Transverse colon (tissue), 4 donors: ENCODE measurements at regions not wholly inside any gene's neighbourhood (a gene's known extent, or its start where the extent isn't known, plus 50 kb on each side); places are given as distances from the start of the nearest gene placed in this dataset.

Source experiments
- DNase-seq: peaks from one replicate; pipeline ENCODE4 v3.0.0-alpha.2; 2019
- H3K27ac ChIP-seq, 4 donors: fragments of 200-600 bp; sonication (generic); 2 replicates each; pipeline ENCODE4 v1.5.1; 2016 to 2018; ENCODE audit warnings: inconsistent platforms in 4 of 4
- H3K27me3 ChIP-seq: fragments of 200-600 bp; sonication (generic); 2 replicates; pipeline ENCODE4 v1.5.1; 2017; ENCODE audit warnings: inconsistent platforms
- H3K36me3 ChIP-seq, 4 donors: fragments of 200-600 bp; sonication (generic); 2 replicates each; pipeline ENCODE4 v1.5.1; 2017 to 2019; ENCODE audit warnings: inconsistent platforms in 4 of 4
- H3K4me1 ChIP-seq, 4 donors: fragments of 200-600 bp; sonication (generic); 2 replicates each; pipeline ENCODE4 v1.5.1; 2017 to 2020; ENCODE audit warnings: inconsistent platforms in 4 of 4
- H3K4me3 ChIP-seq, 4 donors: fragments of 200-600 bp; sonication (generic); 1 replicate in 1 of 4; 2 replicates in 3 of 4; pipeline versions ENCODE4 v1.5.1 to v1.6.1; 2017 to 2019; ENCODE audit warnings: inconsistent platforms in 4 of 4
- H3K9me3 ChIP-seq, 2 donors: fragments of 200-600 bp; sonication (generic); 2 replicates each; pipeline ENCODE4 v1.5.1; 2017 to 2019; ENCODE audit warnings: inconsistent platforms in 2 of 2
- EP300 ChIP-seq: sonication (generic); formaldehyde crosslinking; IDR thresholded peaks from one replicate; pipeline ENCODE4 v1.6.1; 2017; ENCODE audit warnings: antibody characterized with exemption, low read depth
- POLR2A ChIP-seq: fragments of 450-650 bp; IDR thresholded peaks from one replicate; pipeline ENCODE4 v1.6.1; 2016; ENCODE audit warnings: antibody characterized with exemption, mild to moderate bottlenecking, moderate library complexity
- POLR2AphosphoS5 ChIP-seq, 3 donors: sonication (generic); formaldehyde crosslinking; IDR thresholded peaks; one replicate each; pipeline ENCODE4 v1.6.1; 2016; ENCODE audit warnings: antibody characterized with exemption in 3 of 3
- WGBS, 2 donors: methylation state at CpG; one replicate each; pipeline ENCODE4 v1.1.5; 2018; ENCODE audit warnings: low coverage in 1 of 2; 5-methylcytosine and 5-hydroxymethylcytosine counted together
- in situ Hi-C, 4 donors: fragments of 200-750 bp; cut with MboI; loops; one replicate each; pipeline versions ENCODE4 v1.15.0 to v1.15.1; 2017; ENCODE audit warnings: low sequenced_read_pairs in 3 of 4, low pct_ligation_motif_present in 1 of 4, low pct_unique_long_range_greater_than_20kb in 1 of 4
- intact Hi-C: fragments of 100-400 bp; cut with DNase I; formaldehyde crosslinking; loops from one replicate; pipeline ENCODE4 v1.15.1; 2023; ENCODE audit warnings: low total_unique reads
- TF ChIP-seq, protein P1 (sequence below), 5 experiments: fragments of 200-600 bp in 3 of 5; fragments of 450-650 bp in 2 of 5; sonication (generic) in 3 of 5; IDR thresholded peaks; 1 replicate in 2 of 5; 2 replicates in 3 of 5; pipeline ENCODE4 v1.5.1; 2016 to 2017; ENCODE audit warnings: antibody characterized with exemption in 5 of 5, inconsistent platforms in 3 of 5, mild to moderate bottlenecking in 2 of 5, moderate library complexity in 1 of 5

DNA sequence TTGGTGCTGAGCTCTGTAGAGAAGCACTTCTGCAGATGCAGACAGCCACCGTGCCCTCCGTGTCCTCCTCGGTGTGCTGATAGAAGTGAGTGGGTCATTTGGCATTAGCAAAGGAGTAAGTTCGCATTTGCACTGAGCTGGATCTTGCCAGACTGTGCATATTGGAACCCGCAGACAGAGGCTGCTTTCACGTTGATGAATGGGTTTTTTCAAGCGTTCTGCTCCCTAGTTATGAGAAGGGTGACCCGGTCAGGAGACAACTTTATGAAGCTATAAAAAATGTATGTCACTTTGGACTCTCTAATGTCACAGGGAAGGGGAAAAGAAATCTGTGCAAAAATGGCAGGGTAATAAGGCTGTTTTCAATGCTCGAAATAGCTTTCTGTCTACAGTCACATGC is 739.4 kb downstream of the MCTP2 start:
- H3K27ac ChIP-seq: no peak overlapping the region
- no peaks in the 10 kb centered on the region for H3K9me3 ChIP-seq
- H3K4me1 ChIP-seq: no peaks in the 10 kb centered on the region
- WGBS, 2 donors: 61 to 70% methylated on average over 8 to 9 of the region's 9 CpGs
- H3K4me3 ChIP-seq: no peak overlapping the region
- in situ Hi-C loops: no loop called here
- TF ChIP-seq POLR2A (no peak), EP300 (no peak), POLR2AphosphoS5 (IDR thresholded peaks at IDR 0.05) (no peak)
- TF ChIP-seq, protein P1, sequence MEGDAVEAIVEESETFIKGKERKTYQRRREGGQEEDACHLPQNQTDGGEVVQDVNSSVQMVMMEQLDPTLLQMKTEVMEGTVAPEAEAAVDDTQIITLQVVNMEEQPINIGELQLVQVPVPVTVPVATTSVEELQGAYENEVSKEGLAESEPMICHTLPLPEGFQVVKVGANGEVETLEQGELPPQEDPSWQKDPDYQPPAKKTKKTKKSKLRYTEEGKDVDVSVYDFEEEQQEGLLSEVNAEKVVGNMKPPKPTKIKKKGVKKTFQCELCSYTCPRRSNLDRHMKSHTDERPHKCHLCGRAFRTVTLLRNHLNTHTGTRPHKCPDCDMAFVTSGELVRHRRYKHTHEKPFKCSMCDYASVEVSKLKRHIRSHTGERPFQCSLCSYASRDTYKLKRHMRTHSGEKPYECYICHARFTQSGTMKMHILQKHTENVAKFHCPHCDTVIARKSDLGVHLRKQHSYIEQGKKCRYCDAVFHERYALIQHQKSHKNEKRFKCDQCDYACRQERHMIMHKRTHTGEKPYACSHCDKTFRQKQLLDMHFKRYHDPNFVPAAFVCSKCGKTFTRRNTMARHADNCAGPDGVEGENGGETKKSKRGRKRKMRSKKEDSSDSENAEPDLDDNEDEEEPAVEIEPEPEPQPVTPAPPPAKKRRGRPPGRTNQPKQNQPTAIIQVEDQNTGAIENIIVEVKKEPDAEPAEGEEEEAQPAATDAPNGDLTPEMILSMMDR (IDR thresholded peaks at IDR 0.05): no peak
- no peaks in the 10 kb centered on the region for H3K27me3 ChIP-seq
- DNase-seq: no peak
- intact Hi-C loops: no loop called here
- no peaks in the 10 kb centered on the region for H3K36me3 ChIP-seq

DNA sequence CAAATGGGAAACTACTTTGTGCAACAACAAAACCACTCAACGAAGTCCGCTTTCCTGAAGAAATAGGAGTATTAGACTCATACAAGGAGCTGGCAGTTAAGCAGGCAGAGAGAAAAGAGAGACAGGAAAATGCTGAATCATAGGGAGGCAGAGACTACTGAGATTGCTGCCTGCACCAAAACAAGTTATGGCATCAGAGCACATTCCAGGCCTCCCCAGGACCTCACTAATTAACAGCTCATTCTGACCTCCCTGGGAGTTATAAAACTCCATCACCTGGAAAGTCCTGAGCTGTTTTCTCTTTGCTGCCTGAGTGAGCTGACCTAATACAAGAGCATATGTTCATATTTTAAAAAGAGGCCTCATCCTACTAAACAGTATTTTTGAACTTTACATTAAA is 741.0 kb downstream of the MCTP2 start:
- no peak overlapping the region for H3K27ac ChIP-seq
- H3K4me1 ChIP-seq: no peaks in the 10 kb centered on the region
- no peaks in the 10 kb centered on the region for H3K36me3 ChIP-seq
- no peak for TF ChIP-seq POLR2A
- in situ Hi-C loops (no loop called here), intact Hi-C loops (no loop called here)
- no peaks in the 10 kb centered on the region for H3K9me3 ChIP-seq
- H3K27me3 ChIP-seq: no peaks in the 10 kb centered on the region
- WGBS, 2 donors: 81 to 93% methylated on average over 2 of the region's 2 CpGs
- H3K4me3 ChIP-seq: no peak overlapping the region
- no peak for DNase-seq

DNA sequence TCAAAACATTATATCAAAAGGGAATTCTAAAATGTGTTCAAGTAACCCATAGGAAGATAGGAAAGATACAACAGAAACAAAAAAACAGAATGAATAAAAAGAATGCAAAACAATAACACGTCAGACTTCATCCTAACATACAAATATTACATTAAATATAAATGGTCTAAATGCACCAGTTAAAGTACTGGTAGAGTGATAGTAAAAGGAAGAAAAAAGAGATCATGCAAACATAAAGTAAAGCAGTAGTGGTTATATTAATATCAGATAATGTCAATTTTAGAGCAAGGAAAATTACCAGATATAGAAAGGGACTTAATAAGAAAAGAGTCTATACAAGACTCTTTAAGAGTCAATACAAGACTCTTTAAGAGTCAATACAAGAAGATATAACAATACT is 755.7 kb downstream of the MCTP2 start:
- TF ChIP-seq EP300 (no peak), POLR2AphosphoS5 (IDR thresholded peaks at IDR 0.05) (no peak), POLR2A (no peak)
- TF ChIP-seq, protein P1 (IDR thresholded peaks at IDR 0.05): no peak
- intact Hi-C loops (no loop called here), in situ Hi-C loops (no loop called here)
- H3K36me3 ChIP-seq: no peaks in the 10 kb centered on the region
- no peak for DNase-seq
- no peaks in the 10 kb centered on the region for H3K4me1 ChIP-seq
- H3K27ac ChIP-seq: no peak overlapping the region
- 82 to 91% methylated on average over 1 of the region's 1 CpG for WGBS, 2 donors
- H3K27me3 ChIP-seq: no peaks in the 10 kb centered on the region
- peaks cover 7% of the 10 kb centered on the region in 2 donors for H3K9me3 ChIP-seq
- H3K4me3 ChIP-seq: no peak overlapping the region

DNA sequence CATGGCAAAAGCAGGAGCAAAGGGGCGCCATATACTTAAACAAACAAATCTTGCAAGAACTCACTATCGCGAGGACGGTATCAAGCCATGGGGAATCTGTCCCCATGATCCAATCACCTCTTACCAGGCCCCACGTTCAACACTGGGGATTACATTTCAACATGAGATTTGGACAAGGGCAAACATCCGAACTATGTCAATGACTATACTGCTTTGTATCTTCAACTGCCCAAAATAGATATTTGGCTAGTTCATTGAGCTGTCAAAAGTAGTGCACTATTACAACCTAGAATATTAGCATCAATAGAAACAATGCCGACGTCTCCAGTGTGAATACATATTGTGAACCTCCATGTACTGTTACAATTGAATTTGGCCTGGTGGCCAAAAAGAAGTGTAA is 760.4 kb downstream of the MCTP2 start:
- TF ChIP-seq, protein P1 (IDR thresholded peaks at IDR 0.05): no peak
- TF ChIP-seq POLR2AphosphoS5 (IDR thresholded peaks at IDR 0.05) (no peak), POLR2A (no peak), EP300 (no peak)
- Histone ChIP-seq H3K27me3 (no peaks in the 10 kb centered on the region), H3K9me3 (peaks cover 3 to 4% of the 10 kb centered on the region in 2 donors), H3K4me3 (no peak overlapping the region), H3K27ac (no peak overlapping the region), H3K36me3 (no peaks in the 10 kb centered on the region), H3K4me1 (no peaks in the 10 kb centered on the region)
- intact Hi-C loops (no loop called here), in situ Hi-C loops (no loop called here)
- no peak for DNase-seq
- WGBS, 2 donors: 87 to 88% methylated on average over 8 of the region's 8 CpGs

DNA sequence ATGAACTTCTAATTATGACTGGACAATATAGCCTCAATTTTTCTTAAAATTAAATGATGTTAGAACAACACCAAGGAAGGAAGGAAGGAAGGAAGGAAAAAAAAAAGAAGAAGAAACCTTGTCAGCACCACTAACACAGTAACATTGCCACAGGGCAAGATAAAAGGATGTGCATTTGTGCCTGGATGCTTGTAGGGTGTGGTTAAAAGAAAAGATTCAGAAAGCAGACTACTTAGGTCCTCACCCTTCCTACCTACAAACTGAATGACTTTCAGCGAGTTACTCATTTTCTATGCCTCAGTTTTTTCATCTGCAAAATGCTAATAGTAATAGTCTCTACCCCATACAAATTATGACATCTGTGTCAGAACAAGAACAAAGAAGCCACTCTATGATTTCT is 778.3 kb downstream of the MCTP2 start:
- Histone ChIP-seq H3K27ac (no peak overlapping the region), H3K27me3 (no peaks in the 10 kb centered on the region), H3K9me3 (no peaks in the 10 kb centered on the region), H3K36me3 (no peaks in the 10 kb centered on the region), H3K4me1 (no peaks in the 10 kb centered on the region), H3K4me3 (no peak overlapping the region)
- TF ChIP-seq, protein P1 (IDR thresholded peaks at IDR 0.05): no peak
- TF ChIP-seq POLR2A (no peak), POLR2AphosphoS5 (IDR thresholded peaks at IDR 0.05) (no peak), EP300 (no peak)
- 70 to 91% methylated on average over 1 of the region's 1 CpG for WGBS, 2 donors
- in situ Hi-C loops: no loop called here
- intact Hi-C loops: no loop called here
- no peak for DNase-seq
